Body of pancreas (tissue), 4 donors: ENCODE measurements at regions not wholly inside any gene's neighbourhood (a gene's known extent, or its start where the extent isn't known, plus 50 kb on each side); places are given as distances from the start of the nearest gene placed in this dataset.

Source experiments
- POLR2A ChIP-seq, 3 donors: fragments of 450-650 bp; IDR thresholded peaks; one replicate each; pipeline ENCODE4 v1.6.1; 2016; ENCODE audit warnings: antibody characterized with exemption in 3 of 3, mild to moderate bottlenecking in 2 of 3
- TF ChIP-seq, protein P1 (sequence below), 7 experiments: fragments of 450-650 bp in 4 of 7; fragments of 200-600 bp in 3 of 7; sonication (generic) in 3 of 7; IDR thresholded peaks; one replicate each; pipeline ENCODE4 v1.5.1; 2016 to 2019; ENCODE audit warnings: antibody characterized with exemption in 7 of 7

DNA sequence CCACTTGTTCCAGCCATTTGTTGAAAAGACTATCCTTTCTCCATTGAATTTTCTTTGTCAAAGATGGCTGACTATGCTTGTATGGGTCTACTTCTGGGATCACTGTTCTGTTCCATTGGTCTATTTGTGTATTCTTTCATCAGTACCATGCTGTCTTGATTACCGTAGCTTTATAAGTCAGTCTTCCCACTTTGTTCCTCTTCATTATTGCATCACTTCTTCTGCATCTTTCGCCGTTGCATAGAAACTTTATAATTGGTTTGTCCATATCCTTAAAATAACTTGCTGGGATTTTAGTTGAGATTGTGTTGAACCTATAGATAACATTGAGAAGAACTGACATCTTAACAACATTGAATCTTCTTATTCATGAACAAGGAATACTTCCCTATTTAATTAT is 598.8 kb downstream of the TBC1D22A start:
- TF ChIP-seq POLR2A (IDR thresholded peaks at IDR 0.05) = no peak
- TF ChIP-seq, protein P1, sequence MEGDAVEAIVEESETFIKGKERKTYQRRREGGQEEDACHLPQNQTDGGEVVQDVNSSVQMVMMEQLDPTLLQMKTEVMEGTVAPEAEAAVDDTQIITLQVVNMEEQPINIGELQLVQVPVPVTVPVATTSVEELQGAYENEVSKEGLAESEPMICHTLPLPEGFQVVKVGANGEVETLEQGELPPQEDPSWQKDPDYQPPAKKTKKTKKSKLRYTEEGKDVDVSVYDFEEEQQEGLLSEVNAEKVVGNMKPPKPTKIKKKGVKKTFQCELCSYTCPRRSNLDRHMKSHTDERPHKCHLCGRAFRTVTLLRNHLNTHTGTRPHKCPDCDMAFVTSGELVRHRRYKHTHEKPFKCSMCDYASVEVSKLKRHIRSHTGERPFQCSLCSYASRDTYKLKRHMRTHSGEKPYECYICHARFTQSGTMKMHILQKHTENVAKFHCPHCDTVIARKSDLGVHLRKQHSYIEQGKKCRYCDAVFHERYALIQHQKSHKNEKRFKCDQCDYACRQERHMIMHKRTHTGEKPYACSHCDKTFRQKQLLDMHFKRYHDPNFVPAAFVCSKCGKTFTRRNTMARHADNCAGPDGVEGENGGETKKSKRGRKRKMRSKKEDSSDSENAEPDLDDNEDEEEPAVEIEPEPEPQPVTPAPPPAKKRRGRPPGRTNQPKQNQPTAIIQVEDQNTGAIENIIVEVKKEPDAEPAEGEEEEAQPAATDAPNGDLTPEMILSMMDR (IDR thresholded peaks at IDR 0.05) = no peak
